GM21447 (cell line): ENCODE measurements at regions not wholly inside any gene's neighbourhood (a gene's known extent, or its start where the extent isn't known, plus 50 kb on each side); places are given as distances from the start of the nearest gene placed in this dataset.
"Not testable (repeated sequence)": the region's sequence is repeated elsewhere in the genome, so short reads cannot be mapped to it uniquely, and the experiment has no call there.

ENCODE experiments used
- ATAC-seq: cut with Tn5 transposase; IDR thresholded peaks from one replicate; pipeline ENCODE4 v1.9.1; 2021; ENCODE audit not compliant: unreplicated experiment

DNA sequence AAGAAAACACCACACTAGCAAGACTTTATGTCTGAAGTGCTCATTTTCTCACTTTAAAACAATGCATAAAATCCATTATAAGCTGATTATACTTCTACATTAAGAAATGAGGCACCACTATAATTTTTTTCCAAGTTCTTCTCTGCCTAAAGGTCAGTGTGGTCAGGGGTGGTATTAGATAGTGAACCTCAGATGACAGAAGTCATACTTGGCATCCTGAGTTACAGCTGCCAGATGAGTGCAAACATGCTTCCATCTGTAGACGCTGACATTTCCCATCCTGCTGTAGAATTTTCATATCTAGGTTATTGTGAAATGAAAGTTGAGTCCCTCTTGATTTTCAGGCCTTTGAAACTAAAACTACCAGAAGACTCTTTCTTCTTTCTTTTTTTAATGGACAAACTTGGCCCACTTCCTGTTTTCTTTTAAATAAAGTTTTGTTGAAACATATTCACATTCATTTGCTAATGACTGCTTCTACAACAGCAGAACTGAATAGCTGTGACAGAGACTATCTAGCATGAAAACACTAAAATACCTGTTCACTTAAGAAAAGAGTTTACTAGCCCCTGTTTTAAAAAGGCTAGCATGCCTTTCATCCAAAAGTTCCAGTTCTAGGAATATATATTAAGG, 900.8 kb downstream of the XPNPEP1 start:
- no peak for ATAC-seq

- ATAC-seq = no peak
Measured at GRCh38 chr10:109019001-109019424, 904.3 kb downstream of the XPNPEP1 start.

- no peak for ATAC-seq
Measured at GRCh38 chr10:109007514-109007913, 915.8 kb downstream of the XPNPEP1 start.

GRCh38 chr10:108990441-108990840, 932.9 kb downstream of the XPNPEP1 start:
- ATAC-seq = no peak

DNA sequence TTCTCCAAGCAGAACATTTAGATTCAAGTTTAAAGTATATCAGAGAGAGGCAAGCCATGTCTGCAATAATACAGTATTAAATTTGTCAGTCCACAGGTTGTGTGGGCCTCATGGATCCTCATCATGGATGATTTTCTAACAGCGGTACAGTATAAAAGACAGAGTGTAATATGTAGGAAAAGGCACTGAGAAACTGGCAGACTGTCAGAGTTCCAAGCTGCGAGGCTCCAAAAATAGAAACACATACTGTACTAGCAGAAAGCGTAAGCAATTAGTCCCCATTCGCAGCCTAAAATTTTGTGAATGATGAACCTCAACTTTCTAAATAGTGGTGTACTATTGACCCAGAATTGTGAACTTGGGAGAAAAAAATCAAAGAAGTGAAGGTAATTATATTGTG, 933.3 kb downstream of the XPNPEP1 start:
- ATAC-seq = no peak

GRCh38 chr10:108982159-108982558, 941.2 kb downstream of the XPNPEP1 start:
- no peak for ATAC-seq

- ATAC-seq = no peak
Measured at GRCh38 chr10:108980869-108981268, 942.4 kb downstream of the XPNPEP1 start.

- ATAC-seq = no peak
Measured at GRCh38 chr10:108975459-108976058, 947.8 kb downstream of the XPNPEP1 start.

DNA sequence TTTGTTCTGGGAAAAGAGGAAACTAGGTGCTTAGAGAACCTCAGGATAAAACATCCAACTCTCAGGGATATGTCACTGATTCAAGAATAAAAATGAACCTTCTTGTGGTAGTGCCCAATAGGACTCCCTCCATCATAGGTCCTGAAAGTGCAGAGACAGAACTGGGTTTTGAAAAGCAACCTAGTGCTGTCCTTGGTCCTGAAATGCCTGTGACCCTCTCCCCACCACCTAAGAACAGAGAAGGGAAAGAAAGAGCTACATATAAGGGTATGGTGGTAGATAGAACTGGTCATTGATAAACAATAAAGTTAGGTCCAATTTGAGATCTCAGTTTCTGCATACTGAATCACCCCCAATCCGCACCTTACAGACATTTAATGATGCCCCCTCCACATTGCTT, 953.3 kb downstream of the XPNPEP1 start:
- no peak for ATAC-seq

DNA sequence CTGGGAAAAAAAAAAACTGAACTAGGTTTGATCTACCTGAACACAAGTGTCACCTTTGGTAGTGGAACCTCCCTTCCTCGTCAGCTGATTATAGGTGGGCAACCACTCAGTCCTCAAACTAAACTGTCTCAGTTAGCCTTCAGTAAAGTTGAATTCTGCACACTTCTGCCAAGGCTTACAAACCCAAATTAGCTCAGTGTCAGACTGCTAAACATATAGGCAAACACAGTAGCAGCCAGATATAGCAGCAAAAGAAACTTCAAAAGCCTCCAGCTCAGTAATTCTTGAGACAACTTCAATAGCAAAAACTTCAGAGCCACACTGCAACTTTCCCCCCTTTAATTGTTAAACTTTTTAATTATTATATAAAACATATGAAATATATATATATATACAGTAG, 956.9 kb downstream of the XPNPEP1 start:
- no peak for ATAC-seq

- ATAC-seq = no peak
Measured at GRCh38 chr10:108966005-108966404, 957.3 kb downstream of the XPNPEP1 start.

- ATAC-seq = no peak
Measured at GRCh38 chr10:108962172-108962571, 961.1 kb downstream of the XPNPEP1 start.

DNA sequence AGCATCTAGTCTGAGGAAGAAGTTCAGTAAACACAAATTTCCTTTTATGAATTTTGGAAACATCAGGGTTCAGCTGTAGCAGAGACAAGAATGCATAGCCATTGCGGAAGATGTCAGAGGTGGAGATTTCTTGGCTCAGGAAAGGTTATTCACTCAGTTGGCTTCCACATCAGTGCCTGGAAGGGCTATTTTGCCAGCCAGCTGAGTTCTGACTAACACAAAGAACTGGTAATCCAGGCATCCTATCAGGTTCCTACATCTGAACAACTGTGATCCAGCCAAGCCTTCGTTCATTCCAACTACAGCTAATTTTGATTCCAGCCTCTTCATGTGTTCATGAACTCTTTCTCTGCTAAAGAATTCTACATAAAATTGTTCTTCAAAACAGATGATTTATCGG, 965.6 kb downstream of the XPNPEP1 start:
- no peak for ATAC-seq

GRCh38 chr10:108956149-108956548, 967.2 kb downstream of the XPNPEP1 start:
- ATAC-seq = no peak

DNA sequence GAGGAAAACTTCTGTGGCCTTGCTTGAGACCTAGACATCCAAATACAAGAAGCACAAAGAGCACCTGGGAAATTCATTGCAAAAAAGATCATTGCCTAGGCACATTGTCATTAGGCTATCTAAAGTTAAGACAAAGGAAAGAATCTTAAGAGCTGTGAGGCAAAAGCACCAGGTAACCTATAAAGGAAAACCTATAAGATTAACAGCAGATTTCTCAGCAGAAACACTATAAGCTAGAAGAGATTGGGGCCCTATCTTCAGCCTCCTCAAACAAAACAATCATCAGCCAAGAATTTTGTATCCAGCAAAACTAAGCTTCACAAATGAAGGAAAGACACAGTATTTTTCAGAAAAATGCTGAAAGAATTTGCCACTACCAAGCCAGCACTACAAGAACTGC, 1003.3 kb downstream of the XPNPEP1 start:
- not testable (repeated sequence) for ATAC-seq

DNA sequence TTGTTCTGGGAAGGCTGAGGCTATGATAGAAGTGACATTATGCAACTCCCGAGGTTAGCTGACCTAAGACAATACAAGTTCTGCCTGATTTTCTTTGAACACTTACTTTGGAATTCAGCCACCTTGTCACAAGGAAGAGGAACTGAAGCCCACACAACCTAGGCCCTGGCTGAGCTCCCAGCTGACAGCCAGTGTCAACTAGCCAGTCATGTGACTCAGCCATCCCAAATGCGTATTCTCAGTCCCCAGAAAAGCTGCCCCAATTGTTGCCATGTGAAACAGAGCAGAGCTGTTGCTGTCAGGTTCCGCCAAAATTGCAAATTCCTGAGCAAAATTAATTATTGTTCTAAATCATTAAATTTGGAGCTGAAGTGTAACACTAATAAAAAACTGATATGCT, 1010.0 kb downstream of the XPNPEP1 start:
- no peak for ATAC-seq

DNA sequence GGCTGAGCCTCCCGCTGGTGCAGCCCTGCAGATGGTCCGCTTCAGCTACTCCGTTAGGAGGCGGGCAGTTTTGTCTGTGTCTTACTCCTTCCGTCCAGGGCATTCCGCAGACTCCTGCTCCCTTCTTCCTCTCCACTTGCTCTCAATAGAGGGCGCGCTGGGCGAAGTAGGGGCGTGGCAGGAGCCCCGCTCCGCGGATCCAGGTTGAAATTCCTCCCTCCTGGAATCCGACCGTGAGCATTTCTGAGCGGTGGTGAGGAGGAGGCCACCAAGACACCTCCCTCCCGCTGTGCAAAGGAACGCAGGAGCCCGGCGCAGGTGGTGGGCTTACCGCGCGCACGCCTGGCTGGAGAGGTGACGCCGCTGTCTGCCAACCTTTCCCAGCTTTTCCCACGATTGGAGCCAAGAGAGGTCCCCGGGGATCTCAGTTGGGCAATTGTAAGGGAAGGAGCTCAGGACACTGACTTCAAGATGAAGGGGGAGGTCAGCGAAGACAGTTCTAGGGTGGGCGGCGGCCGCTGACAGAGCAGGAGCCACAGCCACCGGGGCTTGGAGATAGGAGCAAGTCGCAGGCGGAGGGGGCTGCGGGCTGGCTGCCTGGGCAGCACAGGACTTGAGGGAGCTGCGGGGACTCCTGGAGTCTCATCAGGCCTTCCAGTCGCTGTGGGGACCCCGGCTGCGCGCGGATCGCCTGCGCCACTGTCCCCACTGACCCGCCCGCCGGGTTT, 1011.3 kb downstream of the XPNPEP1 start:
- peak; percentile 55 for ATAC-seq

- no peak for ATAC-seq
Measured at GRCh38 chr10:108908096-108908495, 1015.2 kb downstream of the XPNPEP1 start.

- ATAC-seq = no peak
Measured at GRCh38 chr10:108905821-108906220, 1017.5 kb downstream of the XPNPEP1 start.

GRCh38 chr10:108905171-108905570, 1018.1 kb downstream of the XPNPEP1 start:
- no peak for ATAC-seq

- no peak for ATAC-seq
Measured at GRCh38 chr10:108904163-108904838, 1019.0 kb downstream of the XPNPEP1 start.
